ENCODE measurements at regions not wholly inside any gene's neighbourhood (a gene's known extent, or its start where the extent isn't known, plus 50 kb on each side); places are given as distances from the start of the nearest gene placed in this dataset.
"Not testable (repeated sequence)": the region's sequence is repeated elsewhere in the genome, so short reads cannot be mapped to it uniquely, and the experiment has no call there.

DNA sequence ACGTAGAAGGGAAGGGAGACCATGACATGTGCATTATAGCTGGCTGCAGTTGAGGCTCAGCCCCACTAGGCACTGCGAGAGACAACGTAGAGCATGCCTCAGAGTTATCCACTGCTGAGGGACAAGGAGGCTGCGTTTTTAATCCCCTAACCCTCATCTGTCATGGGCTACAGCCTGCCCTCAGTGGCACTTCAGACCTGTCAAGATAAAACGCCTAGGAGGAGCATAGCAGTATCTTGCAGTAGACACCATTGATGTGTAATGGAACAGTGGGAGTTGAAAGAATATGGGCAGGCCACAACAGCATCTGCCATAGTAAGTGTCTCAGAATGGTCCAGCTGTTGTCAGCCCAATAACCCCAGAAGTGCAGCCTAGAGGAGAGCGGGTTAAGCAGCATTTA is 307.0 kb upstream of the PTBP2 start:
- Mint-ChIP-seq H3K9me3 (peaks cover 4% of the 10 kb centered on the region), H3K27ac (no peak overlapping the region), H3K27me3 (peaks cover 1% of the 10 kb centered on the region), H3K4me3 (no peak overlapping the region), H3K4me1 (no peaks in the 10 kb centered on the region), H3K36me3 (no peaks in the 10 kb centered on the region)

DNA sequence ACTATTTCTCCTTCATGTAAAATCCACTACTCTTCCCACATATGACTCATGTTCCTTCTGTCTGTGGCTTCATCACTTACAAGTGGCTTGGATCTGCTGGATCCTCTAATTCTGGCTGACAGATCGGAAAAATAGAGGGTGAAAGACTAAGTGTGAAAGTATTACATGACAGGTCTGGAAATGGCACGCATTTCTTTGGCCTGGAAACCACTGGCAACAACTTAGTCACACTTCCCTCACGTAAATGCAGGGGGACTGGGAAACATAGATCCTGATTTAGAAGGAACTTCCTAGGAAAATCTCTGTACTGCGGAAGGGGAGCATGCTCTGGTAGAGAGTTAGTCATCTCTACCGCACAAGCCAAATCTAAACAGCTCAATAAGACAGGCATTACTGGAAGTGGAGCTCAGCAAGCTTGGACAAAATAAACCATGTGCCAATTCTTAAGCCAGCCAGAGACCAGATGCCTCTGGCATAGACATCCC is 305.4 kb upstream of the PTBP2 start:
- Mint-ChIP-seq H3K9me3 (no peaks in the 10 kb centered on the region), H3K27ac (no peak overlapping the region), H3K27me3 (no peaks in the 10 kb centered on the region), H3K36me3 (no peaks in the 10 kb centered on the region), H3K4me3 (no peak overlapping the region), H3K4me1 (no peaks in the 10 kb centered on the region)

DNA sequence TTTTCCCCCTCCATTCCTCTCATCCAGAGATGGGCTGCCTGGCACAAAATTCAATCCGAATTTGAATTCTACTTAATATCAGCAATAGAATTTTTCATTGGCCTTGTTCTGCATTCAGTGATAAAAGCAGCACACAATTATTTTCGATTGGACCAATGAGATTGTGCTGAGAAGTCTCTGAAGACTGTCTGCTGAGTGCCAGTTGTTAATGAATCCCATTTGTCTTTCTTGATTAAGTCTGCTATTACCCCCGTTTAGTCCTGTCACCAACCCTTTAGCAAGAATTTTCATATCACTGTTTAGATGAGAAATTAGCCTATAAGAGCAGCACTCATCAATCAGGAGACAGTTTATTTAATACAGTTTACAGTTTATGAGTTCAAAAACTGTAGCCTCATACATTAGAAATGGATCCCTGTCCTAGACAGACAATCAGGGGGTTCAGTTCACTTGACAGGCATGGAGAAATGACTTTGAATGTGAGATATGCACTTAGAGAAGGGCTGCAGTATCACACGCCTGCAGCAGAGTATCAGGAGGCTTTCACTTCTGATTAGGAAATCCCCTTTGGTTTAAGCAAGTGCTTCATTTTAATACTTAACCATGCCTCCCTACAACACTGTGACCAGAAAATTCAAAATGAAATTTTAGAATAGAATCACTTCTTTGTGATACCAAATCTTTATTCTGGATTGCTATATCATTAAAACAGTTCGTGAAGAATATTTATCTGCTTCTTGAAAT is 304.7 kb upstream of the PTBP2 start:
- no peaks in the 10 kb centered on the region for H3K27me3 Mint-ChIP-seq
- H3K4me3 Mint-ChIP-seq: no peak overlapping the region
- no peaks in the 10 kb centered on the region for H3K36me3 Mint-ChIP-seq
- no peaks in the 10 kb centered on the region for H3K9me3 Mint-ChIP-seq
- no peak overlapping the region for H3K27ac Mint-ChIP-seq
- H3K4me1 Mint-ChIP-seq: no peaks in the 10 kb centered on the region

DNA sequence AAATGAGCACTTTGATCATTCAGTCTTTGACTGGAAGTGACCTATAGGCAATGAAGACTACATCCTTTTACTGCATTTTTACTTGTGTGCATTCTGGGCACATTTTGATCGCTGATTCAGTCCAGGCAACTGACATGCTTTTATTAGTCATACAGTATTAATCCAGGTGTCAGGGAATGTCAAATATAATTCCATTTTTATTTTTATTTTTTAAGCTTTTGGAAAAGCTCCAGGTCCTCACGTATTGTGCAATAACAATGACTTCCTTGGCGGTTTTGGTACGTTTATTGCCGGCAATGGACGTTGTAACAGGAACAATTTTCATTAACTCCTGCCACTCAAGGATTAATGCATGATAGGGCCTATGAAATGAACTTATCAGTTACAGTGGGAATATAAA is 302.6 kb upstream of the PTBP2 start:
- Mint-ChIP-seq H3K4me3 (no peak overlapping the region), H3K27me3 (no peaks in the 10 kb centered on the region), H3K4me1 (no peaks in the 10 kb centered on the region), H3K27ac (no peak overlapping the region), H3K36me3 (no peaks in the 10 kb centered on the region), H3K9me3 (no peaks in the 10 kb centered on the region)

DNA sequence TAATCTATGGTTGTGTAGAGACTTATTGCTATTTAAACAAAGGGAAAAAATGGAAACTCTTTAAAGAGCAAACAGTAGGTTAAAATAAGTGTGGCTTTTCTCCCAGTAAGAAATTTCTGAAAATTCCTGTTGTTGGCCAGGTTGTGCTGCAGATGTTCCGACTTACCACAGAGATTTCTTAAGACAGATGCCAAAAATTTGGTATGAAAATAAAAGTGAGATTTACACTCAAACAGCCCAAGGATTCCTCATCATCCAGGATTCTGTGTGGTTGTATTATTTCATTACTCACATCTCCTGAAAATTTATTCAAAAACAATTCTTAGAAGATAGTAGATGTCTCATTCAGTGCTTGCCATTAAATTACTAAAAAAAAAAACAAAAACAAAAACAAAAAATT is 296.7 kb upstream of the PTBP2 start:
- Mint-ChIP-seq H3K27me3 (no peaks in the 10 kb centered on the region), H3K9me3 (peaks cover 7% of the 10 kb centered on the region), H3K27ac (no peak overlapping the region), H3K4me3 (no peak overlapping the region), H3K36me3 (no peaks in the 10 kb centered on the region), H3K4me1 (no peaks in the 10 kb centered on the region)

DNA sequence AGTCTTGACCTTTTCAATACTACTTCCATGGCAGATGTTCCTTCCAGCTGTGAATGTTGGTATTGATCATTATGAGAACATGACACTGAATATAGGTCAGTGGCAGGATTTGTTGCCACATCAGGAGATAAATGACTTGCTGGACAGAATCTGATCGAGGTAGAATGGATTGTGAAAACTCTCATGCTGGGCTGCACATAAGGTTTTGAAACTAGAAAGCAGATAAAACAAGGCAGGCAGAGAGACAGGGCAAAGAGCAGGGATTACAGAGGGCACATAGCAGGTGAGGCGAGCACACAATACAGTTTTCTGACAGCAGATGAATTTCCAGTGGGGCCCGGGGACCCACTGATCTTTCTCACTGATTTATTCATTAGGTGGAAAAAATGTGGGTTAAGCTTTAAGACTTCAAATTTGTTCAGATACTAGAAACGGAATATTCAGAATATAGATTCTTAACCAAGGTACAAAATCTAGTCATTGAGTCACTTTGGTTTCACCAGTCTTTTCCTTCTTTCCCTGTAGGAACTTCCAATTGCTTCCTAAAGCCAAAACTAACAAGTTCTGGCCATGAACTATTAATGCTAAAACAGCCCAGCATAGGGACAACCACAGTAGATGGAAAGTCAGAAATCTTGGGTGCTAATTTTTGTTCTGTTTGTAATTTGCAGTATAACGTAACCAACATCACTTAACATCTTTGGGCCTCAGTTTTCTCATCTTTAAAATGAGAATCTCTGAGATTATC is 296.0 kb upstream of the PTBP2 start:
- Mint-ChIP-seq H3K36me3 (no peaks in the 10 kb centered on the region), H3K4me1 (no peaks in the 10 kb centered on the region), H3K27me3 (no peaks in the 10 kb centered on the region), H3K27ac (no peak overlapping the region), H3K4me3 (no peak overlapping the region), H3K9me3 (peaks cover 7% of the 10 kb centered on the region)

DNA sequence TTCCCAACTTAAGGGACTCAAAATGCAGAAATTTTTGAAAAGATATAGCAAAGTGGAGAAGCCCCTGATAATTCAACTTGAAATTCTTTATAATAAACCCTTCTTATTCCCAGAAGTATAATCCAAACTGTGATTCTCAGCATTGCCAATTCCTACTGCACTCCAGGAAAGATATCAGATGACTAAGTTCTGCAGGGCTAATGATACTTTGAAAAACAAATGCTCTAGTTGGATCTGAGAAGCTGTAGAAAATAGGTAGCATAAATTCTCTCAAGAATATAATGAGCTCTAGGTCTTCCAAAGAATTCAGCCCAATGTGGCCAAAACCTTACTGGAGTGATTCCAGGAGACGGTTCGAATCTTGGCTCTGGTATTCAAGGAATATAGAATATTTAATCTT is 294.0 kb upstream of the PTBP2 start:
- Mint-ChIP-seq H3K4me1 (no peaks in the 10 kb centered on the region), H3K27me3 (no peaks in the 10 kb centered on the region), H3K27ac (no peak overlapping the region), H3K36me3 (no peaks in the 10 kb centered on the region), H3K9me3 (peaks cover 12% of the 10 kb centered on the region), H3K4me3 (no peak overlapping the region)

DNA sequence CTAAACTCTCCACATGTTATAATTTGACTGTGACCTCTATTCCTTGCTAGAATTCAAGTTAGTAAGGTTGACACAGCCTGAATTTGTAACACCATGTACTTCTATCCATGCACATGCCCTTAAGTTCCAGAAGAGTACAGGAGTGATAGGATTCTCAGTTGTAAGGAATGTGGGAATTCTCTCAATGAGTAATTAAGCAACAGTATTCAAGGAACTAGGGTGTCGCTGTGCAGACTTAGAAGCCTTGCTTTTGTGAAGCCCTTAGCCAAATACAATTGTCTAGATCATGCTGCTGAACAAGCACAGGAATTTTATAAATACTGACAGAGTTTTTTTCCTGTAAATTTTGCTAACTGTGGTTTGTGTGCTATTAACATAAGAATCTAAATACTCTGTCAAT is 276.3 kb upstream of the PTBP2 start:
- Mint-ChIP-seq H3K27me3 (no peaks in the 10 kb centered on the region), H3K9me3 (no peaks in the 10 kb centered on the region), H3K36me3 (no peaks in the 10 kb centered on the region), H3K4me3 (no peak overlapping the region), H3K27ac (no peak overlapping the region), H3K4me1 (no peaks in the 10 kb centered on the region)

DNA sequence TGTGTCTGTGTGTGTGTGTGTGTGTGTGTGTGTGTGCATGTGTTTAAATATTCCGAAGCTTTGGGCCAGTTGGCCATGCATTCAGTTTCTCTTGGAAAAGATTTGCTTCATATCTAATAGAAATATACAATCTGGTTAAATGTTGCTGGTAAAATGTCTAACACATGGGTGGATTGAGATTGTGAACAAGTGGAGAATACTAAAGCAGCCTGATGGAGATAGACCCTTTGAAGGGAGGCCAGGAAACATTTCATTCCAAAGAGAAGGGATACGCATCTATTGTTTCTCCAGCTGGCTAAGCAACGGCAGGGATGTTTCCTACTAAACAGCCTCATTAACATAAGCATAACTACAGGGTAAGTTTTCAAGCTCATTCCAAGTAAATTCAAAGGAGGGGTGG is 257.5 kb upstream of the PTBP2 start:
- Mint-ChIP-seq H3K36me3 (no peaks in the 10 kb centered on the region), H3K27me3 (no peaks in the 10 kb centered on the region), H3K9me3 (no peaks in the 10 kb centered on the region), H3K4me3 (no peak overlapping the region), H3K27ac (no peak overlapping the region), H3K4me1 (no peaks in the 10 kb centered on the region)

DNA sequence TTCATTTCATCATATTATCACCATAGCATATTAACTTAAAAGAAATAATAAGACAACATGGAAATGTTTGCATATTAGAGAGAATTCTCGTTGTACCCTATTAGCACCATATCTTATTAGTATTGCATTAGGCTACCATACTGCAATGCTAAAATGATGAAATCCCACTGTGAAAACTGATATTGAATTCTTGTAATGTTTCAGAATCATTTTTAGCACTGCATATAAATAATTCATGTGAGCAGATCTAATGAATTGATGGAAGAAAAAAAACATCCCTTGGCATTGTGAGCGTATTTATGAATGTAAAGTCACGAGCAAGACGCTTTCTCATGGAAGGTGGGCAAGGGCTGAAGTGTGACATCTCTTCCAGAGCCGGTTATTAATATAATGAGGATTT is 257.1 kb upstream of the PTBP2 start:
- Mint-ChIP-seq H3K27me3 (no peaks in the 10 kb centered on the region), H3K9me3 (no peaks in the 10 kb centered on the region), H3K4me1 (no peaks in the 10 kb centered on the region), H3K36me3 (no peaks in the 10 kb centered on the region), H3K4me3 (no peak overlapping the region), H3K27ac (no peak overlapping the region)

DNA sequence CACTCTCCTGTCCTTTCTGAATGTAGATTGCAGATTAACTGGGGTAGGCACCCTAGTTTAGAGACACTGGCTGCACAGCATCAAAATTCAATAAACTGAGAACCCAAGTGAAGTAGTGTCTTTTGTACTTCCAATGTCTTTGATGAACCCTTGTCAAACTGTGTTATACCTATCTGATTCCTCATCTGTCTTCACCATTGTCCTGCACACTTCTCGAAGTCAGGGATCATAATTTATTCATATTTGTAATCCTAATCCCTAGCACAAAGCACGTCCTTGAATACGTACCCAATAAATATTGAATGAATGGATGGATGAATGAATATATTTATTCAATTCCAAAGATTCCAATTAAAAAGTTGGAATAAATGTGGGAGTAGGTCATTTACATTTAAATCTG is 256.6 kb upstream of the PTBP2 start:
- no peak overlapping the region for H3K4me3 Mint-ChIP-seq
- no peaks in the 10 kb centered on the region for H3K27me3 Mint-ChIP-seq
- H3K27ac Mint-ChIP-seq: no peak overlapping the region
- no peaks in the 10 kb centered on the region for H3K36me3 Mint-ChIP-seq
- H3K4me1 Mint-ChIP-seq: no peaks in the 10 kb centered on the region
- no peaks in the 10 kb centered on the region for H3K9me3 Mint-ChIP-seq

DNA sequence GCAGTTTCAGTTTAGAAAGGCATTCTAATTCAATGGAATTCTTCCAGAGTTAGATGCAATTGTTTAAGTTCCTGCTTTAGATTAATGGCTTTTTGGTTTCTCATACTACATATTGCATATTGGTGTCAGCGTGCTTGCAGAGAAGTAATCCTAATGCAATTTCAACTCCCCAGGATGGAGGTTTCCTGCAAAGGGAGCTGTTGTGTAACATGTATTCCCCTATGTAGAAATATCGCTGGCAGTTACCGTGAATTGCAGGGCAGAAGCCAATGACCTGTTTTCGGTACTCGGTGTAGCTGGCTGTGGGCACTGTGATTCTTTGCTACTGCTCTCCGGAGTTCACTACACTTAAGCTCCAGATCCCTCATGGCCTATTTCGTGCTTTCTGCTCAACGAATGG is 256.1 kb upstream of the PTBP2 start:
- no peaks in the 10 kb centered on the region for H3K4me1 Mint-ChIP-seq
- no peak overlapping the region for H3K4me3 Mint-ChIP-seq
- H3K36me3 Mint-ChIP-seq: no peaks in the 10 kb centered on the region
- H3K27ac Mint-ChIP-seq: no peak overlapping the region
- H3K27me3 Mint-ChIP-seq: no peaks in the 10 kb centered on the region
- no peaks in the 10 kb centered on the region for H3K9me3 Mint-ChIP-seq

DNA sequence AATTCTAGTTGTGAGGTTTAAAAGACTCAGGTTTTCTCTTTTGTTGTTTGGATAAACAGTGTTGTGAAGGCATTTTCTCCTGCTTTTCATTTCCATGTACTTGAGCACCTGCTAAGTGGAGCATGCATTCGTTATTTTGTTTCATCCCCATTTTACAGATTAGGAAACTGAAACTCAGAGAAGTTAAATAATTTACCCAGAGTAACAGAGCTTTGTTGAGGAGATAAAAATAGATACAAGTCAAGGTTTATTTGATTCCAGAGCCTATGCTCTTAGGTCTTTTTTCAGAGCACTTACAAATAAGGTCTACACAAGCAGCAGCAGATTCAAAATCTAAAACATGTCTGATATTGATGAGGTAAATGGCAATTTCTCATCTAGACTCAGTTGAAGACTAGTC is 254.7 kb upstream of the PTBP2 start:
- no peak overlapping the region for H3K27ac Mint-ChIP-seq
- H3K9me3 Mint-ChIP-seq: peaks cover 7% of the 10 kb centered on the region
- no peaks in the 10 kb centered on the region for H3K4me1 Mint-ChIP-seq
- no peaks in the 10 kb centered on the region for H3K27me3 Mint-ChIP-seq
- no peak overlapping the region for H3K4me3 Mint-ChIP-seq
- H3K36me3 Mint-ChIP-seq: no peaks in the 10 kb centered on the region

DNA sequence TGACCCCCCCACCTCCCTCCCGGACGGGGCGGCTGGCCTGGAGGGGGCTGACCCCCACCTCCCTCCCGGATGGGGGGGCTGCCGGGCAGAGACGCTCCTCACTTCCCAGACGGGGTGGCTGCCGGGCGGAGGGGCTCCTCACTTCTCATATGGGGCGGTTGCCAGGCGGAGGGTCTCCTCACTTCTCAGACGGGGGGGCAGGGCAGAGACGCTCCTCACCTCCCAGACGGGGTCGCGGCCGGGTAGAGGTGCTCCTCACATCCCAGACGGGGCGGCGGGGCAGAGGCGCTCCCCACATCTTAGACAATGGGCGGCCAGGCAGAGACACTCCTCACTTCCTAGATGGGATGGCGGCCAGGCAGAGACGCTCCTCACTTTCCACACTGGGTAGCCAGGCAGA is 251.9 kb upstream of the PTBP2 start:
- not testable (repeated sequence) for H3K27ac Mint-ChIP-seq, H3K4me3 Mint-ChIP-seq, H3K9me3 Mint-ChIP-seq, H3K4me1 Mint-ChIP-seq, H3K36me3 Mint-ChIP-seq, H3K27me3 Mint-ChIP-seq

DNA sequence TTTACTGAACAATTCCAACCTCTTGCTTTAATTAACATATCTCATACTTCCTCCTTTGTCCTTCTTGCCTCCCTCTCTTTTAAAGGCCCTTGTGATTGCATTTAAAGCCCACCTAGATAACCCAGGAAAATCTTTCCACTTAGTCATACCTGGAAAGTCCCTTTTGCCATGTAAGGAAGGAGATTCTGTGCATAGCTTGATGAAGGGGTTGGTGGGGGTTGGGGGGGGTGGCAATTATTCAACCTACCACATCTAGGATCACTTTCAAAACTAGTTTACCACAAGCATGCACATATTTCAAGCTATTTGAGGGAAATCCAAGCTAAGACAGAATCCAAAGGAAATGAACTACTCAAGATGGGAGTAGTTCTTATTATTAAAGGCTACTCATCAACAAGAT is 249.1 kb upstream of the PTBP2 start:
- no peaks in the 10 kb centered on the region for H3K4me1 Mint-ChIP-seq
- no peaks in the 10 kb centered on the region for H3K27me3 Mint-ChIP-seq
- no peak overlapping the region for H3K4me3 Mint-ChIP-seq
- H3K36me3 Mint-ChIP-seq: no peaks in the 10 kb centered on the region
- no peak overlapping the region for H3K27ac Mint-ChIP-seq
- peaks cover 9% of the 10 kb centered on the region for H3K9me3 Mint-ChIP-seq

DNA sequence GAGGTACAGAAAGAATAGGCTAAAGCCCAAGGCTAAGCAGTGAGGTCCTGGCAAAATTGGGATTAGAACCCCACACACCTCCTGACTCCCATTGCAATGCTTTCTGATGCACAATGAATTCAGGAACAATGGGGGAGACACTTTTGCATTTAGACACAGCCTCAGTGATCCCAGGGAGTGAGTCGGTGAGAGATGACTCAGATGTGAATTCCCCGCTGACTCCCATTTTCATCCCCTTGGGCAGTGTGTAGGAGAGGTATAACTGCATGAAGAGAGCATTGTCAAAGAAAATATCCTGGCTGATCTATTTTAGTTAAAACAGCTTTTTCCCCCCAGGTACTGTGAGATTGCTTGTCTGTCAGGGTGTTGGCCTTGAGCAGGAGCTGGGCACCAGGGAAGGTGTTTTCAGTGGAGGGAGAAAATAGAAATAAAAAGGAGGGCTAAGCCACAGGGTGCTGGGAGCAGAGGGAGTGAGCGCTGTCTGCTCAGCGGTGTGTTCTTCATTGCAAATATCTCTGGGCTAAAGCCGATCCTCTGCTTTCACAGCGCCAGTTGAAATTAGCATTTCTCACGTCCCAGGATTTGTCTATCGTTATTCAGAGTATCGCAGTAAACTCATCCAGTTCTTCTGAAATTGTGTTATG is 247.7 kb upstream of the PTBP2 start:
- Mint-ChIP-seq H3K27me3 (no peaks in the 10 kb centered on the region), H3K27ac (no peak overlapping the region), H3K9me3 (peaks cover 9% of the 10 kb centered on the region), H3K36me3 (no peaks in the 10 kb centered on the region), H3K4me3 (no peak overlapping the region), H3K4me1 (no peaks in the 10 kb centered on the region)
